HG02678 (cell line): ENCODE measurements at regions not wholly inside any gene's neighbourhood (a gene's known extent, or its start where the extent isn't known, plus 50 kb on each side); places are given as distances from the start of the nearest gene placed in this dataset.
"Not testable (repeated sequence)": the region's sequence is repeated elsewhere in the genome, so short reads cannot be mapped to it uniquely, and the experiment has no call there.

Source experiments
- ATAC-seq: cut with Tn5 transposase; IDR thresholded peaks from one replicate; pipeline ENCODE4 v1.9.1; 2021; ENCODE audit warnings: mild to moderate bottlenecking, moderate library complexity; ENCODE audit not compliant: unreplicated experiment

DNA sequence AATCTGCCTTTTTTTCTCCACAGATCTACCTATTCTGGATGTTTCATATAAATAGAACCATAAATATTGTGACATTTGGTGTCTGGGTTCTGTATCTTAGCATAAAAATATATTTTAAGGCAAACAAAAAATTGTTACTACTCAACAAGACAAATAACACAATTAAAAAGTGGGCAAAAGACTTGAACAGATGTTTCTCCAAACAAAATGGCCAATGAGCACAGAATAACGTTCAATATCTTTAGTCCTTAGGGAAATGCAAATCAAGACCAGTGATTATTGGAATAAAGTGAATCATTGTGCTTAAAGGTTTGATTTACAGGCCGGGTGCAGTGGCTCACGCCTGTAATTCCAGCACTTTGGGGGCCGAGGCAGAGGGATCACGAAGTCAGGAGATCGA is 1331.3 kb downstream of the AACS start:
- no peak for ATAC-seq

DNA sequence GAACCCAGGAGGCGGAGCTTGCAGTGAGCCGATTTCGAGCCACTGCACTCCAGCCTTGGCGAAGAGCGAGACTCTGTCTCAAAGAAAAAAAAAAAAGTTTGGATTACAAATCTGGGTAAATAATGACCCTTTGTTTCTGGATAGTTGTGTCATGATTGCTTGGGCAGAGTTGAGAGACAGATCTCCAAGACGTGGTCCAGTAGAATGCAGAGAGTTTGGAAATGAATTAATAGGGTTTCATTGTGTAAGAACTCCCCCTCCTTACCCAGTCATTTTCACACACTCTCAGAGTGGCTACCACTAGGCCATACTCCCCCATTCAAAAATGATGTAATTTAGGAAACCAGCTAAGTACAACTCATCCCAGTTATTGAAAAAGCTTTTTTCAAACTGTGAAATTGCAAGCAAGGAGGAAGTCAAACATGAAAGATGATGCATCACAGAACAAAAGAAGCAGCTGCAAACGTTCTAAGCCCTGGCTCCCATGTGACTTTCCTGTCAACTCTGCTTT is 1331.9 kb downstream of the AACS start:
- ATAC-seq = no peak

DNA sequence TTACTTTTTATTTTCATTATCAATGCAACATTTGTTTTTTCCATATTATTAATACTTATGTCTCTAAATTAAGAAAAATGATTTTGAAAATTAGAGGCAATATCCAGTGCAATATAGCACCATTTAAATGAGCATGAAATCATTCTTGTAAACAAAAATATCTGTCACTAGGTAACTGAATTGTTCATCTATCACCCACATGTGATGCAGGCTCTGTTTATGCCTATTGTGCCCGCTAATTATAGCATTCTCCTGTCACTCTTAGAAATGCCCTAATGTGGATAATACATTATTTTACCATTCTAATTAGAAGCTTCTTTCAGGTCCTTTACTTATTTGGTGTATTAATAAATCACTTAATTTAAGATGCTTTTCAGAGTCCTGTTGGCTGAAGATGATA is 1332.4 kb downstream of the AACS start:
- no peak for ATAC-seq

DNA sequence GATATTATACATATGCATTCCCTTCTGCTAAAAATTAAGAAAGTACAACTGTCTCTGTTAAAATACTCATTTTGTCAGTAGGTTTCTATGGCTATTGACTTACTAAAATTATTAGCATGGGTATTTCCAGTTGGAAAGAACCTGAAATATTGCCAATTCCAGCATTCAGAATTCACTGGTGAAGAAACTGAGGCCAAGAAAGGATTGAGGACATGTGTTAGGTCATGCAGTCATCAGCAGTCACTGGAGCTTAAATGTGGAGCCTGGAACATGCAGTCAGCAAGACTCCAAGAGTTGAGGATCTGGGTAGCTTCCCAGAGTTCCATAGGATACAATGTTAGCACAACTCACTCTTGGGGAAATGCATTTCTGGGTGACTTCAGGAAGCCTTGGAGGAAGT is 1335.6 kb downstream of the AACS start:
- ATAC-seq = no peak

DNA sequence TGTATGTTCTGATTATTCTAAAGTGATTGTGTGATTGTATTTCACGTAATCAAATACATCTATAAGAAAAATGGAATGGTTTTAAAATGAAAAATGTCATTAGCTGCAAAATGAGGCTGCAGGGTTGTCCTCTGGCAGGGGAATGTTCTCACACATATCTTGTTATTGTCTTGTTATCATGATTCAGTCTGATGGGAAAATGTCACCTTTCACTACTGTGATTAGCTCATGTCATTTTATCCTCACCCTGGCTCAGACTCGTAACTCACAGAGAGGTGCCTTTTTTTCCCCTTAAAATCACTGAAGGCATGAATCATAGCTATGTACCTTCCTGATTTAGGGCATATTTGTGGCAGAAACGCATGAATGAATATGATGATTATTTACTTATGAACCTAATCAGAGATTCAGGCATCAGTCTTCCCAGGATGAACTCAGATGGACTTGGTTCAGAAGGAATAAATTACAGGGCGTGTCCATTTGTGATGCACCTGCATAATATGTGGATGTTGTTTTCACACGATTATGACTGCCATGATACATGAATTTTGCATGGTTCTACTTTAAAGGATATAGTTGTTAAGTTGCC is 1339.2 kb downstream of the AACS start:
- ATAC-seq = no peak

DNA sequence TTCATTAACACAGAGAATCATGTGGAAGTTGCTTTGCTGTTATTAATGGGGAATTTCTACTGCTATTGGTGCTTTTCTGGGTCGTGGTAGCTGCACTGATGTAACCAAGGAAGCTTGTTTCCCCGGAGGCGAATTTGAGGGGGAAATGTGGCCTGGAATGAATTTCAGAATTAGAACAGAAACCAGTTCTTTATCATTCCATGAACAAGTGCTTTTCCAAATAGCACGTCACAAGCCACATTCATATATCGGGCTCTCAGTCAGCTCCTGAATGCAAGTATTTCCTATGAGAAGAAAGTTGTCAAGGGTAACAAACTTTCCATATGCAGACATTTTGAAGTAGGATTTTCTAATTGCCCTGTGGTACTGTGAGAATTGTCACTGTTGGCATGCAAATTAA is 1353.2 kb downstream of the AACS start:
- ATAC-seq = no peak

DNA sequence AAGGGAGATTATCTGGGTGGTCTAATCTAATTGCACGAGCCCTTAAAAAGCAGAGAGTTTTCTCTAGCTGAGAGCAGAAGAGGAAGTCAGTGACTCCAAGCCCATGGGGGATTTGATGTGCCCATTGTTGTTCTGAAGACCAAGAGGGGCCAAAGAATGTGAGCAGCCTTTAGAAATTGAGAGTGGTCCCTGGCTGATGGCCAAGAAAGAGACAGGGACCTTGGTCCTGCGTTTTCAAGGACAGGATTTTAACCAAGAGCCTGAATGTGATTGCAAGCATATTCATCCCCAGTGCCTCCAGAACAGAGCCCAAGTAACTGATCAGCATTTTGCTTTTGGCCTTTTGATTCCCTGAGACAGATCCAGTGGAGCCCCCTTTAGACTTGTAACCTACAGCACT is 1353.9 kb downstream of the AACS start:
- ATAC-seq = no peak

DNA sequence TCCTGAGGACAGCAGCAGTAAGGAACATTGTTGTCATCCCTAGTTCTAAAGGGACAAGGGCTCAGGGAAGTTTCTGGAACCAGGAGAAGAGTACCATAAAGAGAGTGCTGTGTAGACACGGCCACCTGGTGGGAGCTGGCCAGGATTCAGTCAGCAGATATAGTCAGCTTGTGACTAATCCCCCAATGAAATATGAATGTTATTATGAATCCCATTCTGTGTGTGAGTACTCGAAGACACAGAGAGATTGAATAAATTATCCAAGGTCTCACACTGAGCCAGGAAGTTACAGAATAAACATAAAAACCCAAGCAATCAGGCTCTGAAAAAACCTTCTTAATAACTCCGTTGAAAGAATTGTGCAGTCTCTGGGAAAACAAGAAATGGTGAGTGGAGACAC is 1359.5 kb downstream of the AACS start:
- ATAC-seq = no peak

DNA sequence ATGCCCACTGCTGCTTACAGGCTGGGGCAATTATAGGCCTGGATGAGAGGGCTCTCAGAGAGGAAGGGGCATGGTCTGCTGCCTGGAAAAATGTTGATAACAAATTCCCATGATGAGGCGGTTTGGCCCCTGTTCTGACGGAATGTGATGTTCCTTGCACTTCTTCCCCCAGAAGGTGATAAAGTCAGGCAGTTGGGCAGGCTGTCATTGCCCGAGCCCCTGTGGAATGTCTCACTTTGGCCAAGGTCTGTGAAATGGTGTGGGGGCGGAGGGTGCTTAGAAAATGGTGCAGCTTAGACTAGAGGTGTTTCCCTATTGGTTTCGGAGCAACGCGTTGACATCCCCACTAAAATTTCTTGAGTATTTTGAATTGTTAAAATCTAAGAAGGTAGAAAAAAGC is 1360.0 kb downstream of the AACS start:
- no peak for ATAC-seq

DNA sequence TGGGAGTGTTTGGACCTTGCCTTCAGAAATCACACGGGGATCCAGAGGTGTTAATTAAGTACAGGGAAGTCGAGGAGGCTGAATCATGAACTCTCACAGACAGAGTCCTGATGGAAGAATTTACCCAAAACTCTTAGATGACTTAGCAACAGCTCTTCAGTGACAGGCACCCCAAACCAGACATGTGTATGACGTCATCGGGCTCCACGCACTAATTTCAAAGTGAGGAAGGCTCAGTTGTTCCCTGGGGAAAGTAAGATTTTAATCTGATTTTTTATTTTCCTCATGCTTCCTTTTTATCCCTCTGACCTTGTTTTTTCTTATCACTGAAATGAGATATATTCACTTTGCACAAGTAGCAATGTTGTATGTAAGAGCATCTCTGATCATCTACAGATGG is 1363.5 kb downstream of the AACS start:
- ATAC-seq = no peak

DNA sequence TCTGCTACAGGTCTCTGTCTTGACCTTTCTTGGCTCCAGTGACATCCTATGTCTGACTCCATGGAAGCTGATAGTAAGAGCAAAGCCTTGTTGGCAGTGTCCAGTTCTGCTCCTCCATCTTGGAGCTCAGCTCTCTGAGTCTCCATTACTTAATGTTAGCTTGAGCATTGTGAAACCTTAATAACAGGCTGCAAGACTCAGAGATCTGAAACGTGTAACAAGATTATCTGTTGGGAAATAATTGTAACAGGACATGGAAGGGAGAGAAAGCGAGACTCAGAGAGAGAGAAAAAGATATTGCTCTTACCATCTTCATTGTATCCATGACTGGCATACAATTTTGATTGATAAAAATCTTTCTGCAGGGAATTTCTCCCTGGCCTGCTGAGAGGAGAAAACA is 1365.7 kb downstream of the AACS start:
- no peak for ATAC-seq

DNA sequence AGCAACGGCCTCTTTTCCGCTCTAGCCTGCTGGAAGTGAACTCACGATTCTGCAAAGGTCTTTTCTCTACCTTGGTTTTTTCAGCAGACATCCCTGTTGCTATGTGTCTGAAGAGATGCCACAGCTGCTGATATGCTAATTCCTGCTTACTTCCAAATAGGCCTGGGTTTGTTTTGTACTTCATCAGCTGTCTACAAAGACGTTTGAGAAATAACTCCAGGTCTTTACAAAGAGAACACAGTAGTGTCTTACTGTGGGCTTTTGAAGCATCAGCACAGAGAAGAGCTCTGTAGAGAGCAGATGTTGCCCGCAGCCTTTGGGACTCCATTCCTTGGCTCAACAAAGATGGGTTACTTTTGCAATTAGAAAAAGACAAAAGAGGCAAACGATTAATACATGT is 1366.5 kb downstream of the AACS start:
- no peak for ATAC-seq

DNA sequence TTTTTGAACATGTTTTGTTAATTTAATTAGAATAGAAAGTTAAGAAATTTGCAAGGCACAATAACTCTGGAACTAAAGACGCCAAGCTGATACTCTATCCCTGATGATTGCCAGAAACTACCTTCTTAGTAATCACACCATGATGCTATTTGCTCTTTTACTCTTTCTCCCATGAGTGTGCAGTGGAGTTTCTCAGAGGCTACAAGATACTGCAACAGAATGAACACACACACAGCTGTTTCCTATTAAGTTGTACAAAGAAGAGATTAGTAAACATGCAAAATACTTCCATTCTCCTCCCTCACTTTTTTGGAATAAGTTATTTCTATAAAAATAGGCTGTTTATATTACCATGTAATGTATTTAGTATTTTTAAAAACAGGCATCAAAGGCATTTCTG is 1367.5 kb downstream of the AACS start:
- no peak for ATAC-seq

DNA sequence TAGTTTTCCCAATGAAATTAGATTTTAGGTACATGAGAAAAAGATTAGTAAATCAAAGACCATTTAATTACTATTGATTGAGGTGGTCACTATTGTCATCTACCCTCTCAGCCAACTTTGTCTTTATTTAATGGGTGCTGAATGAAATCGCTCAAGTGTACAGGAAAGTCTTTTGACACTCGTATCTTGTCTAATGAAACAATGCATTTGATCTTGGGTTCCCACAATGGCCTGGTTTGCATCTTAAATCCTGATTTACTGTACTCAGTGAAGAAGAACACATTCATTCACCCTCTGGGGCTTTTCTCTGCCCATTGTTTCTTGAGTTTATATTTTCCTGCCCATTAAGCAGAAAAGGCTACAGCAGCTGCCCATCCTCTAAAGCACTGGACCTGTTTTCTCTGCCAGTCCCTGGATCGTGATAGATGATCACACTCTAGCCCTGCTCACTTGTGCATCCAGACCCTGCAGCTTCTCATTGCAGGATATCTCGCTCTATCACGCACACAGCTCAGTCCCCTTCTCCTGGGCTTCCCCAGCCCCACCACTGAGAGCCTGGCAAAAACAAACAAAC is 1369.3 kb downstream of the AACS start:
- ATAC-seq = no peak

DNA sequence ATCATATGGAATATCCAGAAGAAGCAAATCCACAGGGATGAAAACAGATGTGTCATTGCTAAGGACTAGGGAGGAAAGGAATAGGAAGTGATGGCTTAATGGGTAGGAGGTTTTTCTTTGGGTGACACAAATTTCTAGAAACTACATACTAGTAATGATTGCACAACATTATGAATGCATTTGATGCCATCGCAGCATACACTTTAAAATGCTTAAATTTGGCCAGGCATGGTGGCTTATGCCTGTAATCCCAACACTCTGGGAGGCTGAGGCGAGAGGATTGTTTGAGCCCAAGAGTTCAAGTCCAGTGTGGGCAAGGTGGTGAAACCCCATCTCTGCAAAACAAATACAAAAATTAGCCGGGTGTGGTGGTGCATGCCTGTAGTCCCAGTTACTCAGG is 1370.8 kb downstream of the AACS start:
- no peak for ATAC-seq

DNA sequence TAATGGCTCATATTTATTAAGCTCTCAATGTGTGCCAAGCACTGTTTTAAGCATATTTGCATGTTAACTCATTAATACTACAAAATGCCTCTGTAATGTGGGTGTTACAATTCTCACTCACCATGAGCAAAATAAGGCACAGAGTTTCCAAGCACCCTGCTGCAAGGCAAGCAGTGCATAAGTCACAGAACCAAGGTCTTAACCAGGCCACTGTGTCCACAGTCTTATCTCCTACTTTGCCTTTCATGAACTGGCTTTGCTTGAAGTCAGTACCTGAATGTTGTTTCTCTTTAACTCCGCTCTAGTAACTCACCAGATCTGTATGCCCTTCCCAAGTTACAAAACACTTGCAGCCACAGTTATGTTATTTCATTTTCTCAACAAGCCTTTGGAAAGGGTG is 1372.7 kb downstream of the AACS start:
- no peak for ATAC-seq

DNA sequence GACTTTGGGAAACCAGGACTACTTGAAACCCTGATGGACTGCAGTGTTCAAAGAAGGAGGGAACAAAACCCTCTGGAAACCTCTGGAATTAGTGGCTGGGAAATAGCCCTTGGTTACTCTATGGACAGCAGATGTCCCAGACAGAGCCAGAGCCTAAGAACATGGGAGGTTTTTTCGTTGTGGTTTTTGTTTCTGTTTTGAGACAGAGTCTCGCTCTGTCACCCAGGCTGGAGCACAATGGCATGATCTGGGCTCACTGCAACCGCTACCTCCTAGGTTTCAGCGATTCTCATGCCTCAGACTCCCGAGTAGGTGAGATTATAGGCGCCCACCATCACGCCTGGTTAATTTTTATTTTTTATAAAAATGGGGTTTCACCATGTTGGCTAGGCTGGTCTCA is 1378.7 kb downstream of the AACS start:
- ATAC-seq = no peak

DNA sequence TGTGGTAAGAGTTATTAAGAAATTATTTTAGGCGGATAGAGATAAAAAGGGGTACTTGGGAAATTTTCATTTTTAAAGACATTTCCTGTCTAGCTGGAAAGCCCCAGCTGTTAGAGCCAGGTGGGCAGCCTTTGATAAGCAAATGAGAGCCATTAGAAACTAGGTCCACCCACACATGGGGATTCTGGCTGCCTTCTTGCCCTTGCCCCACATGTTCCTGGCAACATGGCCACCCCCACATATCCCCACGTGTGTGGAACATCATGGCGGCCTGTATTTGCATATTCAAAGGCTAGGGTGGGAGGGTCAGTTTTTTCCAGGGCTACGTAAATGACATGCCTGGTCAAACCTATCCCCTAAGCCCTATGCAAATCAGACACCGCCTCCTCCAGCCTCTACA is 1382.1 kb downstream of the AACS start:
- ATAC-seq = no peak

DNA sequence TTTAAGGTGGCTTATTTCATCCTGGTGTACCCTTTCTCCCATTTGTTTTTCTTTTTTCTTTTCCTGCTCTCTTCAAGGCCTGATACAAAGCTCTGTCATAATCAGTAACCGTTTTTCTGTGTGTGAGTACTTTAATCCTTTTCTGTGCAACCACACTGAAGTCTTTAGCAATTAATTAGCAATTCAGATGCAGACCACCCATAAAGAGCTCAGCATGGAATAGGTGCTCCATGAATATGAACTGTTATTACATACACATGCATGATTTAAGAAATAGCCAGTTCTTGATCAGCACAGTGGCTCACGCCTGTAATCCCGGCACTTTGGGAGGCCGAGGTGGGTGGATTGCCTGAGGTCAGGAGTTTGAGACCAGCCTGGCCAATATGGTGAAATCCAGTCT is 1386.6 kb downstream of the AACS start:
- ATAC-seq = no peak

DNA sequence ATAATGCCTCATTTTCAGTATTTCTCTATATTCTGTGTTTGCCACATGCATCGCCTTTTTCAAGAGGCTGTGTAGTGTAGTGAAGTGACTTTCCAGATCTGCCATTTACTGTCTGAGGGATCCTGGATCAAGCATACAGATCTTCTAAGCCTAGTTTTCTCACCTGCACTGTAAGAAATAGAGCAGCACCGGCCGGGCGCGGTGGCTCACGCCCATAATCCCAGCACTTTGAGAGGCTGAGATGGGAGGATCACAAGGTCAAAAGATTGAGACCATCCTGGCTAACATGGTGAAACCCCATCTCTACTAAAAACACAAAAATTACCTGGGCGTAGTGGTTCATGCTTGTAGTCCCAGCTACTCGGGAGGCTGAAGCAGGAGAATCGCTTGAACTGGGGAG is 1387.5 kb downstream of the AACS start:
- ATAC-seq = not testable (repeated sequence)

DNA sequence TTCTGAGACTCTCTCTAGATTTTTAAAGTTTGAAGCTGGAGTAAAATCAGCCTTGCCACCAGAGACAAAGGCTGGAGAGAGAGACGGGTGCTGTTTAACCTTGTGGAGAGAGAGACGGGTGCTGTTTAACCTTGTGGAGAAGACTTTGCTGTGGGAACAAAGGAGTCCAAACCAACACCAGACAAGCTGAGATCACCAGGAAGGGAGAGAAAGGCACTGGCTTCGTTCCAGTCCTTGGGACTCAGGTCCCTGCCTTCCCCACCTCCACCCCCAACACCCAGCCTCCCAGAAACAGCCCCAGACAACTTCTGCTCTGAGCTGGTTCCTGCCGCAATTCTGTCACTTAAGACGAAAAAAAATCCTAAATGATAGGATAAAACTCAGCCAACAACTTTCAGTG is 1389.3 kb downstream of the AACS start:
- ATAC-seq = no peak

DNA sequence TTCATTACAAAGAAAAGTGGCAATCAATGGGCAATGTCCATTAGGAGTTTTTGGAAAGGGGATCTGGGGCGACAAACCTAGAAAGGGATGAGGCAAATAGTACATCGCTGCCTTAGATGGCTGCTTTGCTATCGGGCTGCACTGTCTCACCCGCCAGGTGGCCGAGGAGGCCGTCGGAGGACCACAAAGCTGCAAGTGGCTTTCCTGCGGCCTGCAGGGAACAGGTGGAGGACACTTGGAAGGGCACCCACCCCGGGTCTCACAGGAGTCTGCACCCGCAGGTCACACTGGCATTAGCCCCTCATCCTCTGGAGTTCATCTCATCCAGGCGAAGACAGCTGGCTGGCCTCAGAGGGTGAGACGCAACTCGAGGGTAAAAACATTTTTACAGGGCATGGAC is 1392.5 kb downstream of the AACS start:
- ATAC-seq = no peak

DNA sequence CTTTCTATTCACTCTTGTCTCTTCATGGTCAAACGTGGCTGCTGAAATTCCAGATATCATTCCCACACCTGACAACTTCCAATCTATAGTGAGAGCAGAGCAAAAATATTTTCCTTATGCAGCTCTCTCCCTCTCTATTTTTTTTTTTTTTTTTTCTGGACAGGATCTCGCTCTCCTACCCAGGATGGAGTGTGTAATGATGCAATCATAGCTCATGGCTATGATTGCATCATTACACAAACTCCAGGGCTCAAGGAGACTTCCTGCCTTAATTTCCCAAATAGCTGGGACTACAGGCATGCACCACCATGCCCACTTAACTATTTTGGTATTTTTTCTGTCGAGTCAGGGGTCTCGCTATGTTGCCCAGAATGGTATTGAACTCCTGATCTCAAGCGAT is 1398.9 kb downstream of the AACS start:
- no peak for ATAC-seq
